OCI-LY7 (cell line): ENCODE measurements at regions not wholly inside any gene's neighbourhood (a gene's known extent, or its start where the extent isn't known, plus 50 kb on each side); places are given as distances from the start of the nearest gene placed in this dataset.

Source experiments
- BruUV-seq: library from RNA; stranded (reverse); fragments of 400-500 nt; replicated peaks from 2 replicates; lab custom pipeline; 2021; lab: Mats Ljungman, UMichigan
- CTCF ChIA-PET: fragments of 300-600 bp; sonication (Branson Sonifier 250); formaldehyde crosslinking; loops from one replicate; lab custom pipeline; 2022; ENCODE audit warnings: antibody characterized with exemption; ENCODE audit not compliant: unreplicated experiment; lab: Charles Lee
- POLR2A ChIA-PET: fragments of 300-600 bp; sonication (Branson Sonifier 250); formaldehyde crosslinking; loops from one replicate; lab custom pipeline; 2022; ENCODE audit warnings: antibody characterized with exemption; lab: Charles Lee
- DNase-seq: peaks from one replicate; pipeline ENCODE4 v3.0.0-alpha.2; 2015; ENCODE audit warnings: low spot score
- H2AFZ ChIP-seq: fragments of 200-600 bp; sonication (generic), shearing (Covaris generic); 2 replicates; pipeline ENCODE4 v1.6.1; 2014; ENCODE audit warnings: mild to moderate bottlenecking, antibody characterized with exemption, low read length, moderate library complexity
- H3K27ac ChIP-seq: fragments of 200-600 bp; sonication (generic); 2 replicates; pipeline ENCODE4 v1.5.1; 2014; ENCODE audit warnings: mixed run types, low read depth, mild to moderate bottlenecking, moderate library complexity, low read length, inconsistent platforms; ENCODE audit not compliant: poor library complexity, severe bottlenecking
- H3K36me3 ChIP-seq: fragments of 200-600 bp; sonication (generic); 2 replicates; pipeline ENCODE4 v1.6.1; 2014; ENCODE audit warnings: mild to moderate bottlenecking, antibody characterized with exemption, low read length, moderate library complexity, mixed read lengths; ENCODE audit not compliant: insufficient read depth
- H3K4me1 ChIP-seq: fragments of 200-600 bp; sonication (generic); 2 replicates; pipeline ENCODE4 v1.5.1; 2014; ENCODE audit warnings: mild to moderate bottlenecking, low read length; ENCODE audit not compliant: insufficient read depth, poor library complexity, severe bottlenecking
- H3K4me2 ChIP-seq: fragments of 200-600 bp; sonication (generic); 2 replicates; pipeline ENCODE4 v1.6.1; 2014; ENCODE audit warnings: mild to moderate bottlenecking, low read length
- H3K4me3 ChIP-seq: fragments of 200-600 bp; sonication (generic); 2 replicates; pipeline ENCODE4 v1.5.1; 2014; ENCODE audit warnings: mild to moderate bottlenecking, low read depth, low read length; ENCODE audit not compliant: poor library complexity, severe bottlenecking
- H3K79me2 ChIP-seq: fragments of 200-600 bp; sonication (generic); 2 replicates; pipeline ENCODE4 v1.6.1; 2016; ENCODE audit warnings: low read depth, mild to moderate bottlenecking, low read length, moderate library complexity, mixed read lengths; ENCODE audit not compliant: insufficient read depth
- H3K9me2 ChIP-seq: fragments of 200-600 bp; sonication (generic); 2 replicates; pipeline ENCODE4 v1.6.1; 2016; ENCODE audit warnings: mild to moderate bottlenecking, low read length, mixed read lengths; ENCODE audit not compliant: insufficient read depth
- H3K9me3 ChIP-seq: fragments of 200-600 bp; sonication (generic); 2 replicates; pipeline ENCODE4 v1.6.1; 2014; ENCODE audit warnings: mild to moderate bottlenecking, mixed run types, low read length, mixed read lengths
- H4K20me1 ChIP-seq: fragments of 200-600 bp; sonication (generic); 2 replicates; pipeline ENCODE4 v1.6.1; 2014; ENCODE audit warnings: mild to moderate bottlenecking, antibody characterized with exemption, low read length, moderate library complexity, mixed read lengths; ENCODE audit not compliant: insufficient read depth
- EZH2phosphoT487 ChIP-seq: fragments of 200-600 bp; sonication (generic); IDR thresholded peaks from 2 replicates; pipeline ENCODE4 v1.6.1; 2018; ENCODE audit warnings: low read depth, borderline replicate concordance, mild to moderate bottlenecking, mixed run types, antibody characterized with exemption, low read length, moderate library complexity, mixed read lengths
- intact Hi-C: fragments of 100-400 bp; cut with micrococcal nuclease; formaldehyde crosslinking; loops from one replicate; pipeline ENCODE4 v1.10.0; 2022; ENCODE audit not compliant: unreplicated experiment
- TF ChIP-seq, protein P1 (sequence below): fragments of 200-600 bp; sonication (generic); conservative IDR thresholded peaks from 2 replicates; pipeline ENCODE4 v1.5.1; 2014; ENCODE audit warnings: mild to moderate bottlenecking, antibody characterized with exemption, low read length, moderate library complexity, mixed read lengths

GRCh38 chr7:48806731-48807130 is 117.6 kb upstream of the CDC14C start:
- DNase-seq: no peak
- ChIA-PET POLR2A (interaction anchor here (0.7 kb wide), 1 partner anchor 174 kb away, joined by 3 read pairs; no protein-coding TSS in a partner anchor), CTCF (no interaction called here)
- H4K20me1 ChIP-seq: no peaks in the 10 kb centered on the region
- no peak overlapping the region for H3K4me2 ChIP-seq
- H3K4me3 ChIP-seq: no peak overlapping the region
- no TSS peak for BruUV-seq
- no peaks in the 10 kb centered on the region for H3K4me1 ChIP-seq
- no peaks in the 10 kb centered on the region for H3K79me2 ChIP-seq
- H3K27ac ChIP-seq: no peak overlapping the region
- no peak overlapping the region for H2AFZ ChIP-seq
- H3K9me2 ChIP-seq: no peaks in the 10 kb centered on the region
- no peaks in the 10 kb centered on the region for H3K9me3 ChIP-seq
- intact Hi-C loops: no loop called here
- H3K36me3 ChIP-seq: no peaks in the 10 kb centered on the region
- TF ChIP-seq, protein P1, sequence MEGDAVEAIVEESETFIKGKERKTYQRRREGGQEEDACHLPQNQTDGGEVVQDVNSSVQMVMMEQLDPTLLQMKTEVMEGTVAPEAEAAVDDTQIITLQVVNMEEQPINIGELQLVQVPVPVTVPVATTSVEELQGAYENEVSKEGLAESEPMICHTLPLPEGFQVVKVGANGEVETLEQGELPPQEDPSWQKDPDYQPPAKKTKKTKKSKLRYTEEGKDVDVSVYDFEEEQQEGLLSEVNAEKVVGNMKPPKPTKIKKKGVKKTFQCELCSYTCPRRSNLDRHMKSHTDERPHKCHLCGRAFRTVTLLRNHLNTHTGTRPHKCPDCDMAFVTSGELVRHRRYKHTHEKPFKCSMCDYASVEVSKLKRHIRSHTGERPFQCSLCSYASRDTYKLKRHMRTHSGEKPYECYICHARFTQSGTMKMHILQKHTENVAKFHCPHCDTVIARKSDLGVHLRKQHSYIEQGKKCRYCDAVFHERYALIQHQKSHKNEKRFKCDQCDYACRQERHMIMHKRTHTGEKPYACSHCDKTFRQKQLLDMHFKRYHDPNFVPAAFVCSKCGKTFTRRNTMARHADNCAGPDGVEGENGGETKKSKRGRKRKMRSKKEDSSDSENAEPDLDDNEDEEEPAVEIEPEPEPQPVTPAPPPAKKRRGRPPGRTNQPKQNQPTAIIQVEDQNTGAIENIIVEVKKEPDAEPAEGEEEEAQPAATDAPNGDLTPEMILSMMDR: no peak
- no peak for TF ChIP-seq EZH2phosphoT487

GRCh38 chr7:48811071-48811470 is 113.3 kb upstream of the CDC14C start:
- BruUV-seq: no TSS peak
- Histone ChIP-seq H3K9me2 (no peaks in the 10 kb centered on the region), H3K4me3 (no peak overlapping the region), H3K79me2 (no peaks in the 10 kb centered on the region), H3K9me3 (no peaks in the 10 kb centered on the region), H3K36me3 (no peaks in the 10 kb centered on the region), H3K4me2 (no peak overlapping the region), H3K27ac (no peak overlapping the region), H3K4me1 (no peaks in the 10 kb centered on the region), H4K20me1 (no peaks in the 10 kb centered on the region), H2AFZ (no peak overlapping the region)
- ChIA-PET POLR2A (no interaction called here), CTCF (no interaction called here)
- intact Hi-C loops: no loop called here
- DNase-seq: no peak
- no peak for TF ChIP-seq EZH2phosphoT487
- TF ChIP-seq, protein P1: no peak

DNA sequence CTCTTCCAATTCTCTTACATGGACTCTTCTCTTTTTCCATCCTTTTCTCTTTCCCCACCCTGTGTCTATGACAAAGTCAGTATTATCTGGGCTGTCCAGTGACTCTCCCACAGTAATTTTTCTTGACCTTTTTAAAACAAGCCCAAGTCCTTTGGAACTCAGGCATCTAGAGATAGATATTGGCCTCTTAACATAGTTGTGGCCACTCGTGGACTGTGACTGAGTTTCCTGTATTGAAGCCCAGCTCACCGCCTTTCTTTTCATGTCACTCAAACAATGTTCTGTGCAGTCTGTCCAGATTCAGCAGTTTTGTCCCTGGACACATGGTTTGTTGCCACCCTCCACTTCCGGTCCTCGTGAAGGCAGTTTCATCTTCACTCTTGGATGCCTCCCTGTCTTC is 110.9 kb upstream of the CDC14C start:
- H3K4me3 ChIP-seq: no peak overlapping the region
- no peak for DNase-seq
- H3K9me3 ChIP-seq: no peaks in the 10 kb centered on the region
- H3K9me2 ChIP-seq: no peaks in the 10 kb centered on the region
- POLR2A ChIA-PET: no interaction called here
- H3K4me2 ChIP-seq: no peak overlapping the region
- H3K27ac ChIP-seq: no peak overlapping the region
- no peaks in the 10 kb centered on the region for H4K20me1 ChIP-seq
- CTCF ChIA-PET: no interaction called here
- H2AFZ ChIP-seq: no peak overlapping the region
- TF ChIP-seq, protein P1: no peak
- no peak for TF ChIP-seq EZH2phosphoT487
- BruUV-seq: no TSS peak
- H3K4me1 ChIP-seq: no peaks in the 10 kb centered on the region
- H3K36me3 ChIP-seq: no peaks in the 10 kb centered on the region
- H3K79me2 ChIP-seq: no peaks in the 10 kb centered on the region
- intact Hi-C loops: no loop called here
